Body of pancreas (tissue), 4 donors: ENCODE measurements at regions not wholly inside any gene's neighbourhood (a gene's known extent, or its start where the extent isn't known, plus 50 kb on each side); places are given as distances from the start of the nearest gene placed in this dataset.

Experiments used
- ATAC-seq: fragments of 150-250 bp; one replicate; pipeline ENCODE4 v1.9.1; 2016
- DNase-seq, 4 donors: peaks; one replicate each; pipeline ENCODE4 v3.0.0-alpha.2; 2019
- H3K27ac ChIP-seq, 4 donors: fragments of 200-600 bp; sonication (generic); 1 replicate in 3 of 4; 2 replicates in 1 of 4; pipeline versions ENCODE4 v1.5.1 to v1.6.1; 2016 to 2019; ENCODE audit warnings: mild to moderate bottlenecking in 1 of 4, mixed read lengths in 1 of 4, moderate library complexity in 1 of 4
- H3K27me3 ChIP-seq, 2 donors: fragments of 200-600 bp; sonication (generic); one replicate each; pipeline ENCODE4 v1.6.0; 2016; ENCODE audit warnings: mild to moderate bottlenecking in 1 of 2
- H3K36me3 ChIP-seq, 2 donors: fragments of 200-600 bp; sonication (generic); replicated peaks in 1 of 2; 2 replicates each; pipeline ENCODE4 v1.5.1; 2016; ENCODE audit warnings: low read depth in 2 of 2; ENCODE audit not compliant: insufficient read depth in 1 of 2
- H3K4me1 ChIP-seq: fragments of 200-600 bp; sonication (generic); one replicate; pipeline ENCODE4 v1.6.0; 2016
- H3K4me3 ChIP-seq, 2 donors: fragments of 200-600 bp; sonication (generic); 1 replicate in 1 of 2; 2 replicates in 1 of 2; pipeline ENCODE4 v1.5.1; 2016 to 2019
- H3K9me3 ChIP-seq, 3 donors: fragments of 200-600 bp; sonication (generic); 1 replicate in 2 of 3; 2 replicates in 1 of 3; pipeline ENCODE4 v1.5.1; 2016
- POLR2A ChIP-seq, 3 donors: fragments of 450-650 bp; IDR thresholded peaks; one replicate each; pipeline ENCODE4 v1.6.1; 2016; ENCODE audit warnings: antibody characterized with exemption in 3 of 3, mild to moderate bottlenecking in 2 of 3
- whole genome bisulfite sequencing, 2 donors: methylation state at CpG; one replicate each; pipeline ENCODE4 v1.1.5; 2017; 5-methylcytosine and 5-hydroxymethylcytosine counted together
- intact Hi-C: fragments of 100-400 bp; cut with DNase I; formaldehyde crosslinking; loops from one replicate; pipeline ENCODE4 v1.15.1; 2023
- TF ChIP-seq, protein P1 (sequence below), 7 experiments: fragments of 450-650 bp in 4 of 7; fragments of 200-600 bp in 3 of 7; sonication (generic) in 3 of 7; IDR thresholded peaks; one replicate each; pipeline ENCODE4 v1.5.1; 2016 to 2019; ENCODE audit warnings: antibody characterized with exemption in 7 of 7

DNA sequence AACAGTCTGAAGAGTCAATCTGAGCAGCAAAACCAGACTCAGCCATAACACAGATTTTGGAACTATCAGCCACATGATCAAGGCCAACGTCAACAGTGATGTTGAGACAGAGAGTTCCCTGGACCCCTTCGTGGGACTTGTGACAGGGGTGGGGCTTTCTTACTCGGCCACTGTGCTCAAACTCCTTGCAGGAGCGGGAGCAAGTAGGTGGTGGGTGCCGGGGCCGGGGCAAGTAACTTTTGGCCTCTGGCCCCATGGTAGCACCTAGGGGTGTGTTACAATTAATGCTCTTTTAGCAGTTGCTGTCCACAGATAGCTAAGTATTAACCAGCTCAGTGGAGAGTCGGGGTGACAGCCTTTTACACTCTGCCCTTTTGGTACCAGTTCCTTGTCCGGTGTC is 384.4 kb downstream of the NUAK1 start:
- H3K4me1 ChIP-seq = no peaks in the 10 kb centered on the region
- H3K9me3 ChIP-seq = no peaks in the 10 kb centered on the region
- ATAC-seq = no peak
- no peak for DNase-seq
- TF ChIP-seq, protein P1, sequence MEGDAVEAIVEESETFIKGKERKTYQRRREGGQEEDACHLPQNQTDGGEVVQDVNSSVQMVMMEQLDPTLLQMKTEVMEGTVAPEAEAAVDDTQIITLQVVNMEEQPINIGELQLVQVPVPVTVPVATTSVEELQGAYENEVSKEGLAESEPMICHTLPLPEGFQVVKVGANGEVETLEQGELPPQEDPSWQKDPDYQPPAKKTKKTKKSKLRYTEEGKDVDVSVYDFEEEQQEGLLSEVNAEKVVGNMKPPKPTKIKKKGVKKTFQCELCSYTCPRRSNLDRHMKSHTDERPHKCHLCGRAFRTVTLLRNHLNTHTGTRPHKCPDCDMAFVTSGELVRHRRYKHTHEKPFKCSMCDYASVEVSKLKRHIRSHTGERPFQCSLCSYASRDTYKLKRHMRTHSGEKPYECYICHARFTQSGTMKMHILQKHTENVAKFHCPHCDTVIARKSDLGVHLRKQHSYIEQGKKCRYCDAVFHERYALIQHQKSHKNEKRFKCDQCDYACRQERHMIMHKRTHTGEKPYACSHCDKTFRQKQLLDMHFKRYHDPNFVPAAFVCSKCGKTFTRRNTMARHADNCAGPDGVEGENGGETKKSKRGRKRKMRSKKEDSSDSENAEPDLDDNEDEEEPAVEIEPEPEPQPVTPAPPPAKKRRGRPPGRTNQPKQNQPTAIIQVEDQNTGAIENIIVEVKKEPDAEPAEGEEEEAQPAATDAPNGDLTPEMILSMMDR (IDR thresholded peaks at IDR 0.05) = no peak
- no peak for TF ChIP-seq POLR2A (IDR thresholded peaks at IDR 0.05)
- H3K27ac ChIP-seq = no peak overlapping the region
- intact Hi-C loops = no loop called here
- H3K36me3 ChIP-seq = no peaks in the 10 kb centered on the region
- no peak overlapping the region for H3K4me3 ChIP-seq
- WGBS, 2 donors = 72 to 75% methylated on average over 8 of the region's 8 CpGs
- H3K27me3 ChIP-seq = no peaks in the 10 kb centered on the region

DNA sequence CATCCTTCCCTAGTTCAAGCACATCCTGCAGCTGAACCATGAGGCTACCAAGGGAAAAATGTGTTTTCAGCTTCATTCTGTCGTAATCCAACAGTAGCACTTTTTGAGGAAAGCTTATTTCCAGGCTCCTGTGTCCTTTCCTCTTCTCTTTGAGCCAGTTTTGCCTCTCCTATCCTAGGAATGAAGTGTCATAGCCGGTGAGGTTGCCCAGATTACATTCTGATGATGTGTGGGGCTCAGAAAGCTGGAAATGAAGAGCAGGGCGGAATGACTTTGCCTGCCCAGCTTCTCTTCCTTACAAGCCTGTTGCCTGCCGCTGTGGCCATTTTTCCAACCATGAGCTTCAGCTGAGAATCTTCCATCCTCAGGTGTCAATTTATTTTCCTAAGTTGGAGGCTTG is 381.8 kb downstream of the NUAK1 start:
- intact Hi-C loops = no loop called here
- H3K27ac ChIP-seq = no peak overlapping the region
- H3K4me3 ChIP-seq = no peak overlapping the region
- WGBS, 2 donors = 68 to 73% methylated on average over 4 of the region's 4 CpGs
- no peak for ATAC-seq
- no peaks in the 10 kb centered on the region for H3K9me3 ChIP-seq
- H3K36me3 ChIP-seq = no peaks in the 10 kb centered on the region
- no peaks in the 10 kb centered on the region for H3K4me1 ChIP-seq
- TF ChIP-seq, protein P1 (IDR thresholded peaks at IDR 0.05) = no peak
- no peak for TF ChIP-seq POLR2A (IDR thresholded peaks at IDR 0.05)
- DNase-seq = no peak
- H3K27me3 ChIP-seq = no peaks in the 10 kb centered on the region

DNA sequence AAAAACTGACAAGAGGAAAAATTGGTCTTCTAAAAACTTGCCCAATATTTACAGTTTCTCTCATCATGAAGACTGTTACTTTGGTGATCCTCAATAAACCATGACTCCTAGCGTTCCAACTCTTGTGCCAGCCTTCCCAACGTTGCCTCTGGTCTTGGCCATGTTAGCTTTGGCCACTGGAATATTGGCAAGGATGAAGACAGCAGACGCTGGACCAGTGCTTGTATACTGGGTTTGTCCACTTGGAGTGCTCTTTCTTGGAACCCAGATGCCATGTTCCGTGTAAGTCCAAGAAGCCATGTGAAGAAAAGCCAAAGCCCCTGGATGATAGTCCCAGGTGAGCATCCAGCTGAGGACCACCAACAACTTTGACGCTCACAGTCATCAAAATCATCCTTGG is 379.6 kb downstream of the NUAK1 start:
- Histone ChIP-seq H3K36me3 (no peaks in the 10 kb centered on the region), H3K27ac (no peak overlapping the region), H3K27me3 (no peaks in the 10 kb centered on the region), H3K9me3 (no peaks in the 10 kb centered on the region), H3K4me3 (no peak overlapping the region), H3K4me1 (no peaks in the 10 kb centered on the region)
- TF ChIP-seq, protein P1 (IDR thresholded peaks at IDR 0.05) = no peak
- no peak for TF ChIP-seq POLR2A (IDR thresholded peaks at IDR 0.05)
- intact Hi-C loops = no loop called here
- no peak for ATAC-seq
- 57 to 76% methylated on average over 5 of the region's 5 CpGs for WGBS, 2 donors
- no peak for DNase-seq

DNA sequence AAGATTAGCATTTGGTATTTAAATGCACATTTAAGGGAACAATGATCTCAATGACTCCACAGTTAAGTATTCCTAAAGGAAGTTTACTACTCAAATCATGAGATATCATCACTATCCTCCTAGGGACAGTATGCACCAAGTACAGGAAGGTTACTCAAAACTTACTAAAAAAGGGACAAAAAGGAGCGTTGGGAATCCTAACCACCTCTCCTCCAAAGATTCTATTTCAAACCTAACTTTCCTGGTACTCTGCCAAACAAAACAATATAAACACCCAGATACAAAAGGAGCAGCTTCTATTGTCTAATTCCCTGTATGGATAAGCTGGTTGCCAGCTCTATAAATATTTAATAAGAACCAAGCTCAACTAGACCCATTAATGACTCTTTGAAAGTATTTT is 377.7 kb downstream of the NUAK1 start:
- no peak overlapping the region for H3K27ac ChIP-seq
- ATAC-seq (no peak), DNase-seq (no peak)
- intact Hi-C loops = no loop called here
- 69 to 70% methylated on average over 1 of the region's 1 CpG for WGBS, 2 donors
- H3K27me3 ChIP-seq = no peaks in the 10 kb centered on the region
- no peaks in the 10 kb centered on the region for H3K4me1 ChIP-seq
- no peak overlapping the region for H3K4me3 ChIP-seq
- TF ChIP-seq, protein P1 (IDR thresholded peaks at IDR 0.05) = no peak
- no peak for TF ChIP-seq POLR2A (IDR thresholded peaks at IDR 0.05)
- no peaks in the 10 kb centered on the region for H3K36me3 ChIP-seq
- no peaks in the 10 kb centered on the region for H3K9me3 ChIP-seq

DNA sequence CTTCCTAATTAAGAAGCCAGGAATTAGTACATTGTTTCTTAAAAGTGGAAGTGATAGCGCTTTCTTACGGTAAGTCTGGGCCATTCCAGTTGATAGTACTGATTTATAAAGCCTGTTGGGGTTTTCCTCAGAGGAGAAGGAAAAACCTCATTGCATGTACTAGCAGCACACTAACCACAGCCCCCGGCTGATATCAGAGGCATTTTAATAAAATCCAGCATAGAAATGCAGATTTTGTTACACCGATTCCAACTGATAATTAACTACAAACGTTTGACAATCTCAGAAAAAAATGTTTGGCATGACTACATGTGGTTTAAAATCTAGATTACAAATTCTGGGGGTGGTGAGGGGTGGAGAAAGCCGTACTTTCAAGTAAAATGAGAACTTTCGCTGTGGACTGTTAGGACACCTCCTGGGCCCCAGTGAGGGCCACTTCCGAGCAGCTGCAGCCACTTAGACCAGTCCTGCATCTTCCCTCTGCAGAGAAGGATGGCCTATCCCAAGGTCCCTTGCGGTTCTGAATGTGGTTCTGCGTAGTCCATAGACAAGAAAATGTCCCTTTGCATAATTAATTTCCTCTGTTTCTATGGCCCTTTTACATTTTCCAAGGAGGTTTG is 374.4 kb downstream of the NUAK1 start:
- Histone ChIP-seq H3K36me3 (no peaks in the 10 kb centered on the region), H3K27ac (no peak overlapping the region), H3K4me1 (no peaks in the 10 kb centered on the region), H3K27me3 (no peaks in the 10 kb centered on the region), H3K9me3 (no peaks in the 10 kb centered on the region), H3K4me3 (no peak overlapping the region)
- DNase-seq (no peak), ATAC-seq (no peak)
- TF ChIP-seq POLR2A (IDR thresholded peaks at IDR 0.05) = no peak
- TF ChIP-seq, protein P1 (IDR thresholded peaks at IDR 0.05) = no peak
- 63 to 75% methylated on average over 10 of the region's 10 CpGs for WGBS, 2 donors
- intact Hi-C loops = no loop called here
